Loucy (cell line): ENCODE measurements at regions not wholly inside any gene's neighbourhood (a gene's known extent, or its start where the extent isn't known, plus 50 kb on each side); places are given as distances from the start of the nearest gene placed in this dataset.
"Not testable (repeated sequence)": the region's sequence is repeated elsewhere in the genome, so short reads cannot be mapped to it uniquely, and the experiment has no call there.

Source experiments
- H2AFZ ChIP-seq: fragments of 200-600 bp; sonication (generic); 2 replicates; pipeline ENCODE4 v1.6.0; 2016; ENCODE audit warnings: antibody characterized with exemption, mild to moderate bottlenecking, low read length, moderate library complexity
- H3F3A ChIP-seq: fragments of 200-600 bp; 2 replicates; pipeline ENCODE4 v1.6.0; 2016; ENCODE audit warnings: antibody characterized with exemption, low read depth, mild to moderate bottlenecking
- H3K27me3 ChIP-seq: fragments of 200-600 bp; sonication (generic); 2 replicates; pipeline ENCODE4 v1.6.1; 2014; ENCODE audit warnings: low read length, mild to moderate bottlenecking; ENCODE audit not compliant: insufficient read depth, poor library complexity, severe bottlenecking
- H3K36me3 ChIP-seq: fragments of 200-600 bp; sonication (generic); 2 replicates; pipeline ENCODE4 v1.6.1; 2016; ENCODE audit warnings: low read length; ENCODE audit not compliant: insufficient read depth
- H3K4me1 ChIP-seq: fragments of 200-600 bp; sonication (generic); 2 replicates; pipeline ENCODE4 v1.5.1; 2014; ENCODE audit warnings: low read length, mild to moderate bottlenecking; ENCODE audit not compliant: insufficient read depth, poor library complexity, severe bottlenecking
- H3K4me2 ChIP-seq: fragments of 200-600 bp; sonication (generic); 2 replicates; pipeline ENCODE4 v1.6.0; 2014; ENCODE audit warnings: antibody characterized with exemption, low read length, low read depth, mild to moderate bottlenecking; ENCODE audit not compliant: poor library complexity, severe bottlenecking
- H3K4me3 ChIP-seq: fragments of 200-600 bp; sonication (generic); 2 replicates; pipeline ENCODE4 v1.5.1; 2014; ENCODE audit warnings: low read length, mild to moderate bottlenecking, mixed read lengths; ENCODE audit not compliant: poor library complexity, severe bottlenecking
- H3K79me2 ChIP-seq: fragments of 200-600 bp; sonication (generic); 2 replicates; pipeline ENCODE4 v1.6.1; 2014; ENCODE audit warnings: low read length; ENCODE audit not compliant: insufficient read depth
- H3K9ac ChIP-seq: fragments of 200-600 bp; sonication (generic); 2 replicates; pipeline ENCODE4 v1.6.0; 2014; ENCODE audit warnings: mild to moderate bottlenecking, low read depth, low read length, moderate library complexity; ENCODE audit not compliant: poor library complexity, severe bottlenecking
- H3K9me2 ChIP-seq: fragments of 200-600 bp; sonication (generic); replicated peaks from 2 replicates; pipeline ENCODE4 v1.6.1; 2016; ENCODE audit warnings: low read depth, low read length, mixed read lengths
- H3K9me3 ChIP-seq: fragments of 200-600 bp; sonication (generic); 2 replicates; pipeline ENCODE4 v1.6.1; 2014; ENCODE audit warnings: mild to moderate bottlenecking, antibody characterized with exemption, low read length, low read depth; ENCODE audit not compliant: insufficient read depth
- H4K20me1 ChIP-seq: fragments of 200-600 bp; sonication (generic); 2 replicates; pipeline ENCODE4 v1.6.0; 2014; ENCODE audit warnings: antibody characterized with exemption, low read length, mild to moderate bottlenecking; ENCODE audit not compliant: insufficient read depth, poor library complexity, severe bottlenecking
- CTCF ChIP-seq: fragments of 200-600 bp; sonication (generic); conservative IDR thresholded peaks from 2 replicates; pipeline ENCODE4 v1.5.1; 2014; ENCODE audit warnings: mild to moderate bottlenecking, antibody characterized with exemption, low read length
- EZH2phosphoT487 ChIP-seq: fragments of 200-600 bp; IDR thresholded peaks from 2 replicates; pipeline ENCODE4 v1.6.1; 2018; ENCODE audit warnings: antibody characterized with exemption, mild to moderate bottlenecking, moderate library complexity, borderline replicate concordance

- H3K27me3 ChIP-seq = no peaks in the 10 kb centered on the region
- no peak overlapping the region for H3K9ac ChIP-seq
- H3K36me3 ChIP-seq = no peaks in the 10 kb centered on the region
- H4K20me1 ChIP-seq = no peaks in the 10 kb centered on the region
- no peaks in the 10 kb centered on the region for H3K79me2 ChIP-seq
- H3K9me3 ChIP-seq = no peaks in the 10 kb centered on the region
- TF ChIP-seq CTCF = no peak
- no peak for TF ChIP-seq EZH2phosphoT487
- no peaks in the 10 kb centered on the region for H3F3A ChIP-seq
- no peaks in the 10 kb centered on the region for H3K9me2 ChIP-seq
- H3K4me3 ChIP-seq = no peak overlapping the region
- no peak overlapping the region for H3K4me2 ChIP-seq
- no peaks in the 10 kb centered on the region for H3K4me1 ChIP-seq
- no peak overlapping the region for H2AFZ ChIP-seq
Measured at GRCh38 chr4:124933521-124933920, 221.0 kb upstream of the ANKRD50 start.

DNA sequence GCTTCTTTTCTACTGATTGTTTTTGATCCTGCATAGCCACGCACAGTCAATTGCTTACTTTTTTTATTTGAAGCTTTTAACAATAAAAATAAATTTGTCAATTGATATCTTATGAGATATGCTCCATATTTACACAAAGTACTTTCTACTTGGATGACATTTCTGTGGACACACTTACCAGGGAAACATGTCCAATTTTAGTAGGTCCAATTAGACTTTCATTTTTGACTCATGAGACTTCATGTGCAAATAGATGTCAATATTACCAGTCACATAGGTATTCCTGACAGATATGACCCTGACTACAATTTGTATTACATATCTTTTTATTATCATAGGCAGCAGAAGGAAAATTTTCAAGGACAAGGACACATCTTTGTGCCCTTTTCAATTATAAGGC lies 219.9 kb upstream of the ANKRD50 start:
- H4K20me1 ChIP-seq = no peaks in the 10 kb centered on the region
- H3K36me3 ChIP-seq = no peaks in the 10 kb centered on the region
- no peaks in the 10 kb centered on the region for H3K4me1 ChIP-seq
- H3K9me2 ChIP-seq = no peaks in the 10 kb centered on the region
- no peaks in the 10 kb centered on the region for H3K9me3 ChIP-seq
- no peak overlapping the region for H3K4me2 ChIP-seq
- no peaks in the 10 kb centered on the region for H3F3A ChIP-seq
- no peak overlapping the region for H3K4me3 ChIP-seq
- no peak overlapping the region for H2AFZ ChIP-seq
- H3K9ac ChIP-seq = no peak overlapping the region
- no peaks in the 10 kb centered on the region for H3K79me2 ChIP-seq
- no peak for TF ChIP-seq CTCF
- no peak for TF ChIP-seq EZH2phosphoT487
- H3K27me3 ChIP-seq = no peaks in the 10 kb centered on the region

GRCh38 chr4:124931050-124931449 lies 218.5 kb upstream of the ANKRD50 start:
- no peak overlapping the region for H3K9ac ChIP-seq
- H3K27me3 ChIP-seq = no peaks in the 10 kb centered on the region
- no peaks in the 10 kb centered on the region for H4K20me1 ChIP-seq
- no peaks in the 10 kb centered on the region for H3K9me3 ChIP-seq
- no peaks in the 10 kb centered on the region for H3F3A ChIP-seq
- H3K4me1 ChIP-seq = no peaks in the 10 kb centered on the region
- no peaks in the 10 kb centered on the region for H3K79me2 ChIP-seq
- H3K4me3 ChIP-seq = no peak overlapping the region
- TF ChIP-seq CTCF (no peak), EZH2phosphoT487 (no peak)
- H3K4me2 ChIP-seq = no peak overlapping the region
- H3K36me3 ChIP-seq = no peaks in the 10 kb centered on the region
- no peaks in the 10 kb centered on the region for H3K9me2 ChIP-seq
- no peak overlapping the region for H2AFZ ChIP-seq

- not testable (repeated sequence) for H3K4me3 ChIP-seq, H3K4me1 ChIP-seq, H3K79me2 ChIP-seq, H4K20me1 ChIP-seq, H3K9ac ChIP-seq, H3K27me3 ChIP-seq, H3K4me2 ChIP-seq, H3K9me2 ChIP-seq, H2AFZ ChIP-seq, H3K36me3 ChIP-seq, H3F3A ChIP-seq, H3K9me3 ChIP-seq
Measured at GRCh38 chr4:124922748-124923147, 210.2 kb upstream of the ANKRD50 start.
